HCEC 1CT (cell line): ENCODE measurements at regions not wholly inside any gene's neighbourhood (a gene's known extent, or its start where the extent isn't known, plus 50 kb on each side); places are given as distances from the start of the nearest gene placed in this dataset.
"Not testable (repeated sequence)": the region's sequence is repeated elsewhere in the genome, so short reads cannot be mapped to it uniquely, and the experiment has no call there.

Source experiments
- DNase-seq: peaks from one replicate; pipeline ENCODE4 v3.0.0-alpha.2; 2017

DNA sequence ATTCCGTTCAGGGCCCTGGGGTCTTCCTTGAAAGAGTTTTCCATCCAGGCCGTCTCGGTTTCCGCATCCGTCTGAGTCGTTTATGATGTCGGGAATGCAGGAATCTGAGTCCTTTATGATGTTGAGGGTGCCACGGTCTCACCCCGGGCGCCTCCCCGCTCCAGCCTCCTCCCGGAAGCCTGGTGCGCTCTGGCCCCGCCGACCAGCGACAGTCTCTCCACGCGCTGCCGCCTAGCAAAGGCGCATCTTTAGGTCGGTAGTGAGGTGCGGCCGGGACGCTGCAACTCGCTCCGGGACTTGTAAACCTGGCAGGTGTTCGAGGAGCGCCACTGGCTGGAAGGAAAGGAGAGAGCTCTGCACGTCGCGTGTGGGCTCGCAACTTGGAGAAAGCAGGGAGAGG lies 132.6 kb downstream of the FAM72C start:
- not testable (repeated sequence) for DNase-seq

DNA sequence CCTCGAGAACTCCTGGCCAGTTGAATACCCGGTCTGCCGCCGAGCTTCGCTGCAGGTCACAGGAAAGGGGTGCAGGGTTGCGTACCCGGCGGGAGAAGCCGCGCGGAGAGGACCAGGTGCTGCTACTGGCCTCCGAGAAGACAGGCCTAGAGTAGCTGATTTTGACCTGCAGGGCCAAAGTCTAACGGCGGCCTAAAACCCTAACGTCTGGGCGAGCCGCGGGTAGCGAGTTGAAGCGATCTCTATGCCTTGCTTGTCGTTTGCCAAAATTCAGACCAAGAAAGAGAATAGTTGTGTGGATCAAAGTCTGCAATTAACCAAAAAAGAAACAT lies 133.2 kb downstream of the FAM72C start:
- DNase-seq = not testable (repeated sequence)

DNA sequence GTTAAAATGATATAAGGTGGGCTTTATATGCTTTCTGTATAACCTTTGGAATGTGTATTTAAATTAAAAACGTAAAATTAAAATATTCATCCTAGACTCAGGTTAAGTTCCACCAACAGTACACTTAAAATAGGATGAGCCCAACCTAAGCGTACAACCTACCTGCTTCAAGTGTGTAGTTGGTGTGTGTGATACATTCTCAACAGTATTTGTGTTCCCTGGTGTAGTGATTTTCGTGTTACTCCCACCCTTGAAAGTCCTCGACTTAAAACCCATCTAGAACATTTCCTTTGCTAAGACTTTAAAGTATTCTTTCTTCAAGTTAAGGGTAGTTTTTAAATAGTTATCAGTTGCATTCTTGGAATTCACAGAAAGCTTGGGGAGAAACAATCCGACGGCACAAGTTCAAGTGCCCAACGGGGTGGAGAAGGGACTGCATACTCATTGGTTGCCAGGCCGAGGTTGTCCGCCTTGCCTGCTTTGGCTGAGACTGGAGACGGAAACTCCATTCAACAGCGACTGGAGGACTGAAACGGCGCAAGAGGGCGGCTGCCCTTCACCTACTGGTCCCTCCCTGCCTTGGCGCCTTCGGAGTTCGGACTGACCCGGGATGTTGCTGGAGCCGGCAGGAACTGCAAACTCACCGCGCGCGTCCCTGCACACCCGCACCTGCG lies 133.7 kb downstream of the FAM72C start:
- DNase-seq = not testable (repeated sequence)

DNA sequence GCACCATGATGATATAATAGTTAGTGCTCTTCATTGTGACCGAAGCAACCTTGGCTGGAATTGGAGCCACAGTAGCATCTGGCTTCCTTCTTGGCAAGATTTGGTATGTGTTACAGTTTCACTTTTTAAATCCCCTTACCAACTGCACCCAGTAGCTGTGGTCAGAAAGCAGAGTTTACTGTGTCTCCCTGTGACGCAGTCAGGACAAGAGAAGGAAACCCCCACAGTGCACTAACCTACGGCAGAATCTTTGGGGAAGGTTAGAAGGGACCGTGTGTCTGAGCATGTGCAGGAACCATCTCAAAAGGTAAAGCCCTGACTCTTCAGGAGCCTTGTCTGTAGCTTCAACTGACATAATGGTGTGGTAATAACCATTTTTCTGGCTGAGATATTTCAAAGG lies 138.4 kb downstream of the FAM72C start:
- DNase-seq = not testable (repeated sequence)

DNA sequence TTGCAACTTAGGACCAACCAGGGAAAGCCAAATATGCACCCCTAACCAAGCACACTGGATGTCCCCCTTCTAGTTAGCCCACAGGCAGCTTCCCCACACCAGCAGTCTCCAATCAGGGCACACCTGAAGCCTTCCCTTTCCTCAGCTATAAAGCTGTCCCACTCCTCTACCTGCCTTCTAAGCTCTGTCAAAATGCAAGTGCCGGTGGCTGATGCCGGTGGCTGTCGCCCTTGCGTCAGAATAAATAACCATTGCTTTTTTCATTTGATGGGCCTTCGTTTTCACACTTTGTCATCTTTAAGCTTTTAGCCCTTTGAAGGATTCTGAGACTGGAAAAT lies 139.4 kb downstream of the FAM72C start:
- DNase-seq = not testable (repeated sequence)

DNA sequence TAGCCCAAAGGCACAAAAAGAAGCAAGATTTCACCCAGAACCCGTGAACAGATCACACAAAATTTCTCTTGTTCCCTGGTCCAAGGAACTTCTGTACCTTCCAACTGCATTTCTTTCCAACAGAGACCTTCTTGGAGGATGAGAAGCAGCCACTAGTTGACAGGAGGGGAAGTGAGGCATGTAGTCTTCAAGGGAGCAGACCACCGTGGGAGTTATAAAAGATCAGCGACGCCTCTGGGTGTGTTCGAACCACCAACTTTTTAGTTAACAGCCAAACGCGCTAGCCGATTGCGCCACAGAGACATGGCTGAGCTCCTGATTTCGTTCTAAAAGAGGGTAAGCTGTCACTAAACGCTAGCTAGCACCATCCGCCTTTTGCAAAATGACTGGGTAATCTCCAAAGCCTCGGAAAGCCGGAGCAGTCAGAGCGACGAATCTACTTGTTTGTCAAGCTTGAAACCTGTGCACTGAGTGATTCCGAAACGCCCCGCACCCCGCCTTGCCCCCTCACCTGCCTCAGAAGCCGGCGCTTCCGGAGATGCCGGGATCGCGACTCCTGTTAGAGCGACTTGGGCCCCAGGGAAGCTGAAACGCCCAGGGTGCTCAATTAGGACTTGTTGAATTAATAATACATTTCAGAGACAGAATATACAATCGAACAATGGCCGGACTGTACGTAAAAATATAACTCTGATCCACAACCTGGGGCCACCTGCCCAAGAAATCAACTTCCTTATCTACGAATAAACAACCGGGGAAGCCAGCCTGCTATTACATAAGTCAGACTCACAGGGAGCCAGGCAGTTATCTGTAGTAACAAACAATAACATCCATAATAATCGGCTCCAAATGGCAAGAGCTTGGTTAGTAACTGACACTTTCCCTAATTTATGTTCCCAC lies 140.1 kb downstream of the FAM72C start:
- DNase-seq = not testable (repeated sequence)

DNA sequence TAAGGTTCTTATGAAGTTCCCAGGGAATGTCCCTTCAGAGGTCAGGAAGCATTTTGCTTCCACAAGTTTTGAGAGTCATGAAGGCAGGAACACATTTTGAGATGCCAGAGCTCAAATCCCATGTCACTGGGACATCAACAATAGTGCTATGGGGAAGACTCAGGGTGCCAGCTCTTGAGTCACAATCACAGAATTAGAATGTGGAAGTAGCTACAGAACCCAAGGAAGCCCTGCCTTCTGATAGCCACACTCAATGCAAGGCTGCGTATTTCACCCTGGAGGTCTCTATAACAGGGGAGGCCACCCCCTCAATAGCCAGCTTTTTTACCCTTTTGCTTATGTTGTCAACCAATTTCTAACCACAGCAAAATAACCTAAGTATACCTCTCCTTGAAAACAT lies 145.6 kb downstream of the FAM72C start:
- not testable (repeated sequence) for DNase-seq

DNA sequence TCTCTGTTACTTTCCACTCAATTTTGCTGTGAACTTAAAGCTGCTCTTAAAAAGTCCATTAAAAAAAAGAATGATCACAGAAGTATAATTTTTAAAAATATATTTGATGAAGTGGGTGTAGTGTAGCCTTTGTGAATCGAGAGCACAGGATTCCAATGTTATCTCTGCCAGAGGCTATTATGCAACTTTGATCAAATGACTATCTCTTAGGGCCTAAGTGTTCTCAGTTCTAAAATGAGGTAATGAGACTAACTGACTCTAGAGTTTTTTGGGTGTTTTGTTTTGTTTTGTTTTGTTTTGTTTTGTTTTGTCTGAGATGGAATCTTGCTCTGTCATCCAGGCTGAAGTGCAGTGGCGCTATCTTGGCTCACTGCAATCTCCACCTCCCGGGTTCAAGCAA lies 147.5 kb downstream of the FAM72C start:
- DNase-seq = not testable (repeated sequence)

DNA sequence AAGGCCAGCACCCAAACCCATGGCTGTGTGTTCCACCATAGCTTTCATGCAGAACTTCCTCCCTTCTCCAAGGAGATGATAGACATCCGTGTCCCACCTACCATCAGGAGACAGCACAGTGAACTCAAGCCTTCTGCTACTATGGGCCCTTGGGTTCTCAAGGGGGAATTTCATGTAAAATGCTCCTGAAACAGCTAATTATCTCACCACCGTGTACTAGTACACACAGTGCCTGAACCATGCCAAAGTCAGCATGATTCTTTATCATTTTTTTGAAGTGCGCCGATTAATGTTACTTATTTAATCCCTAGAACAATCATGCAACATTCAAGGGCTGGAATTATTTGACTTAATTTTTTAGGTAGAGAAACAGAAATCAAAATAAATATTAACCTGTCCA lies 151.7 kb downstream of the FAM72C start:
- not testable (repeated sequence) for DNase-seq

DNA sequence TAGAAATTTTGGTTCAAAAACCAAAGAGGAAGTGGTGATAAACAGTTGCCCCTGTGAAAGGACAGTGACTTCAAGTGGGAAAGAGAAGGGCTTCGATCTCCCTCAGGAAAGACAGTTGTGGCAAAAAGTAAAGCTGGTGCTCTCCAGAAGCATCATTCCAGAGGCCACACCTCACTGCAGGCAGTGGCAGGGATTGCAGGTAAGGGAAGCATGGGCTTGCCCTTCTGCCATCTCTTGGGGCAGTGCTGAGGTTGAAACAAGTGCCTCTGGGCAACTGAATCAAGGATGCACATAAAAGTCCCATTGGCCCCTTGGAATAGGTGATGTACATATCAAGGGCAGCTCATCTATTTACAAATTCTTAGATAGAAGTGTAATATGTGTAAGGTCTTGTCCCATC lies 155.4 kb downstream of the FAM72C start:
- not testable (repeated sequence) for DNase-seq

DNA sequence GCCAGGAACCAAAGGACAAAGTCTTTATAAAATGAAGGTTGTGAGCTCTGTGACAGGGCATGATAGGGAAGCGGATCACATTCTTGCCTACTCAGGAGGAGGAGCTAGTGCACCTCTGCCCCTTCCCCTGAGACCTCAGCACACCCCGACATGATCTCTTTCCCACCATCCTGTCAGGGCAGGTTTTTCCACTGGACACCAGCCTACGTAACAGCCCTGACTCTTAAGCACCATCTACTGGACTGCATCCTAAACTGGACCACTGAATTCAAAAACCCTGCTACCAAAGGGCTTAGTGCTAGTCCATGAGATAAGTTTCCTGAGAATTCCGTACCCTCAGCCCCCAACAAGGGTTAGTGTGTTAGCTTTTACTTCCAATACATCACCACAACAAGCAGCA lies 166.4 kb downstream of the FAM72C start:
- not testable (repeated sequence) for DNase-seq

DNA sequence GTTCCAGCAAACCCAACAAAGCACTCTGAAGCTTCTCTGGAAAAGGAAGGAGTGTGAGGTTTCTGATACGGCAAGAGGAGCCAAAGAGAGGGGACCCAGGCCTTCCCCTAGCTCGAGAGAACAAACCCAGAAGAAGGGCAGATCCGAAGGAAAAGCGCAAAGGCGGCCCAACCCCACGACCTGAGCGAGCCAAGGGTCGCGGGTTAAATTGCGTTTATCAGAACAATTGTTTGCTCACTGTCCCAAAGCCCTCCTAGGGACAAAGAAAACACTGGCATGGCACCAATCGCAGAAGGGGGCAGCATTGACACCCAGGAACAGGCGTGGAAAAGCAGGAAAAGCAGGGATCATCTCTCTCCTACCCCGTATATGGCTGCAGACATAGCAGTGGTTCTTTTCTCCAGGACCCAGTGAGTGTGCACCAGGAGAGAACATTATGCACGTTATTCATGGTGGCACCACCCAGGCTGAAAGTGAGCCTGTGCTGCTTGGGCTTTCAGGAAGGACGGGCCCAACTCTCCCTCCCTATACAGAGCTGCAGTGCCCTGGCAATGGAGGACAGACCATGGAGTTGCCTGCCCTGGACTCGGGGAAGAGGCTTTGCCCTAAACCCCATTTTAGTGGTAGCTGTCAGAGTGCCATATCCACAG lies 167.0 kb downstream of the FAM72C start:
- DNase-seq = not testable (repeated sequence)

DNA sequence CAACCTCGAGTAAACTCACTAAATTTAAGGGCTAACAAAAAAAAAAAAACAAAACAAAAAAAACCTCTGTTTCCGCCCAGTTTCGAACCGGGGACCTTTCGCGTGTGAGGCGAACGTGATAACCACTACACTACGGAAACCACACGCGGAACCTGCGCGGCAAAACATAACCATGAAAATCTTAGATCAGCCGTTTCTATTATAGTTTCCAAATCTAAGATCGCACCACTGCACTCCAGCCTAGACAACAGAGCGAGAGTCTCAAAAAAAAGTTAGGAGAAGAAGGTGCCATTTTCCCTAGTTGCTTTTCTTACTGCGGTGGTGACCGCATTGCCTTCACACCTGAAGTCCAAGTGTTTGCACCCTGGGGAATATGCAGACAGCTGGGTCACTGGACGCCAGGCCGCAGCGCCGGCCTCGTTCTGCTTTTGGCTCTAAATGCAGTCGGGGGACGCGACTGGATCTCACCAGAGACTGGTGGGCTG lies 167.8 kb downstream of the FAM72C start:
- not testable (repeated sequence) for DNase-seq

DNA sequence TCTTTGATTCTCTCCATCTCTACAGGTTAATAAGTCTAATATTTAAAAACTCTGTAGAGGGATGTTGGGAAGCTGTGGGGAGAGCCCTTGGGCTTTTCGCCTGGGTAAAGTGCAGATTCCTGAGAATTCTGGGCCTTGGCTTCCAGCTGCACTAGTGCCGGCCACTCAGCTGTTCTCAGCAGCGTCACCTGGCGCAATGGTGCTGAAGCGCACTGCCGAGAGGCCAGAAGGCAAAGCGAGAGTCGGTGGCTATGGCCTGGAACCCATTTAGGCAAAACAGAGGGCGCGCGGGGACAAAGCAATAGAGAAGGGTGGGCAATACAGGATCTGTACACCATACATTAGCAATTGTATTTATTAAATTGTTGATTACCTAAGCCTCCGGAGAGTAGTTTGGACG lies 168.7 kb downstream of the FAM72C start:
- DNase-seq = not testable (repeated sequence)

DNA sequence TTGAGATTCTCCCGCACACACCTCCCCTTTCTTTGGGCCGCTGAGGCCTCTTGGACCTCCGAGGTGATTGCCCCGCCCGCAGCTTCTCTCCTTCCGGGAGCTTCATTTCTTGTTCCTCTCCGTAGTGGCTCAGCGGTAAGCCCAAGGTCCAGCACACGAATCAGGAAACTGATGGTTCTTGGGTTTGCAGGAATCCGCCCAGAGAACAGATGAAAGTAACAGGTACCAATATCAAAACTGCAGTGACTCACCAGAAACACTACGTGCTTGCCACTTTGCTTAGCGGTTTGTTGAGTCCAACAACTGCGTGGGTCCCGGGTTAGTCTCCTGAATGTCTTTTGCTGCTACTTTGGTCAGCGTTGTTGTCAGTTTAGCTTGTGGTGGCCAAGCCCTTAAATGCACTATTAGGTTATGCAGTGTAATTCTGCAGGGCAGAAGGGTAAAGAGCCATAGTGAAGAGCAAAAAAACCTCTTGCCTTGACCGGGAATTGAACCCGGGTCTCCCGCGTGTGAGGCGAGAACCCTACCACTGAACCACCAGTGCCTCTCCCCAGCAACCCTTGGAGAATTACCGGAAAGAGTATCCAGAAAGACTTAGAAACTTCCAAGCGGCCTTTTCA lies 172.1 kb downstream of the FAM72C start:
- DNase-seq = not testable (repeated sequence)

DNA sequence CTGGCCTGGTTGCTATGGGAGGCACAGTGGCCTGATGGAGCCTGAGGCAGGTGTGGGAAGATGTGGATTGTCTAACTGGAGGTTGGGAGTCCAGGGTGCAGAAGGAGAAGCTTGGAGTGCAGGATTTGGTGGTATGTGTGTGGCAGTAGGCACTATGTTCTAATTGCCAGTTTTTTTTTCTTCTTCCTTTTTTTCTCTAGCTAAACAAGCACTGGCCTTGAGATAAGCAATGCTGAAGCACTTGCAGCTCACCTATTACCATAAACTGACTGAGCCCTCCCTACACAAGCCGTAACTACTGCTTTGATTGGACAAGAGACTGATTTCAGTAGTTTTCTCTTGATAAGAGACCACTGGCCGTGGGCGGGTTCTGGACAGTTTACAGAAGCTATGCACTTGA lies 175.4 kb downstream of the FAM72C start:
- not testable (repeated sequence) for DNase-seq

DNA sequence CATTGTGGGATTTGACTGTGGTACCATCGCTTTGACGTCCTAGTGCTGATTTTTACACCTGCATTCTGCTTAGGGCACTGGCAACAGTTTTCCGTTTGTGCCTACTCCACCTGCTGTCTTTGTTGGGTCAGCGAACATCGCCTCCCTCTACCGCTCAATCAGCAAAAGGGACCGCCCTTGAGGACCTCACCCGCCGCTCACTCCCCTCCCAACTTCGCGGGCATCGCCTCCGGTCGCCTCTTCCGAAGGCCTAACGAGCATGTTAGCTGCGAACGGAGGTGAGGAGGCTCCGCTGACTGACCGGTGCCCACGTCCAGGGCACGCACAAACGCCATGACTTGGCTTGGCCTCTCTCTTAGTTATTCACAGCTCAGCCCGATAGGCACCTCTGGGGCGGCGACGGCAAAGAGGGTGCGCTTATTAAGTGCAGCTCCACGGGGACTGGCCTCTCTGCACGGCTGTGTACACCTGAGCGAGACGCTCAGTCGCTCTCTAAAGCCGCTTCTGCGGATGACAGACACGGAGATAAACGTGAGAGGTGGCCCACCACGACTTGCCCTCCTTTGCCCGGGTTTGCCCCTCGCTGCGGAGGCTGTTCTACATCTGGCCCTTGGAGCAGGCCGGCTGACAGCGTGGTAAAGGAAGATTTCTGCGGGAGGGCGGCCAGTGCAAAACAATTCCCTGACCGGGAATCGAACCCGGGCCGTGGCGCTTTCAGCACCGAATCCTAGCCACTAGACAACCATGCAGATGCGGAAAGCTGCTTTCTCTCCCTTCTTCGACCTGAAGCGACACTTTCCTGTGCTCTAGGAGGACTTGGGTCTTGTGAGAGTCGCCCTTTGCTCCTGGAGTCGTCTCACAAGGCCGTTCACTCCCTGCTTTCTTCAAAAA lies 179.5 kb downstream of the FAM72C start:
- DNase-seq = not testable (repeated sequence)

DNA sequence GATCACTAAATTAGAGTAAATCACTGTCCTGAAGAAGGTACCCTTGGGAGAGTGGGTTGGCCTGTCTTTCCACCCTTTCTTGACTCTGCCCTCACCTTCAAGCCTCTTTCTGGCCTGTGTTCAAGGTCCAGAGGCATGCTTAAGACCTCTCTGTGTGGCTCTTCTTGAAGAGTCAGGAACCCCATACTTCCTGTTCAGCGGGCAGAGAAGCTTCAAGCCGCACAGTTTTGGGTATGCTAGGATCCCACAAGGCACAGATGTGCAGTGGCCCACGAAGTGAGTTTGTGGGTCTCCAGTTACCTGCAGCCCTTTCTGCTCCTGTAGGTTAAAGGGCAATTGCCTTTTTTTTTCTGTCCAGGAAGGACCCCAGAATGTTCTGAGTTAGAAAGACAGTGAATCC lies 185.4 kb downstream of the FAM72C start:
- not testable (repeated sequence) for DNase-seq

DNA sequence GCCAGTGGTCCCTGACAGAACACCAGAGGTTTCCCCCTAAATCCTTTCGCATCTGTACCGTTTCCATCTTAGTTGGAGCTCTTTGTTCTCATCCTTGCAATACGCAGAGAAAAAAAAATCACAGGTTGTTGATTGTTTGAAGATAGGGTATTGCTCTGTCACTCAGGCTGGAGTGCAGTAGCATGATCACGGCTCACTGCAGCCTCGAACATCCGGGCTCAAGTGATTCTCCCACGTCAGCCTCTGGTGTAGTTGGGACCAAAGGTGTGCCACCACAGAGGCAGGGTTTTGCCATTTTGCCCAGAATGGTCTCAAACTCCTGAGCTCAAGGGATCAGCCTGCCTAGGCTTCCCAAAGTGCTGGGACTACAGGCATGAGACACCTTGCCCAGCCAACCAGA lies 185.9 kb downstream of the FAM72C start:
- not testable (repeated sequence) for DNase-seq

DNA sequence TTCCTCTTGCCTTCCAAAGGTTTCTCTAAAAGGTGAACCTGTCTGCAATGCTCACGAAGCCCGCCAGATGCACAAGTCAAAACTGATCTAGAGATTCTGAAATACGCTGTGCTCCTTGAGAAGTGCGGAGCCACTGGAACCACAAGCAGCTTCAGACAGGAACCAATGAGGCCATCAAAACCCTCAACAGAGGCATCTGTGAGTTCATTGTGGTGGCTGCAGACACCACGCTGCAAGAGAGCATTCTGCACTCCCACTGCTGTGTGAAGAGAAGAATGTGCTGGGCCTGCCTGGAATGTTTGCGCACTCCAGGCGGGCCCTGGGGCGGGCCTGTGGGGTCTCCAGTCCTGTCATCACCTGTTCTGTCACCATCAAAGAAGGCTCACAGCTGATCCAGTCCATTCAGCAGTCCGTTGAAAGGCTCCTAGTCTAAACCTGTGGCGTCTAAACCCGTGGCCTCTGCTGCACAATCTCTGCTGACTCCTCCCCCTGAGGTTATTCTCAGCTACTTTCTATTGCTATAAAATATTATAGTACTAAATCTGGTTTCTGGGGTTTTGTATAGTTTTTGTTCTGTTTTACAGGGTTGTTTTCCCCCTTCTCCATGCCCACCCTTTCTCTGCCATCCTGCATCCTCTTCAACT lies 187.4 kb downstream of the FAM72C start:
- not testable (repeated sequence) for DNase-seq

DNA sequence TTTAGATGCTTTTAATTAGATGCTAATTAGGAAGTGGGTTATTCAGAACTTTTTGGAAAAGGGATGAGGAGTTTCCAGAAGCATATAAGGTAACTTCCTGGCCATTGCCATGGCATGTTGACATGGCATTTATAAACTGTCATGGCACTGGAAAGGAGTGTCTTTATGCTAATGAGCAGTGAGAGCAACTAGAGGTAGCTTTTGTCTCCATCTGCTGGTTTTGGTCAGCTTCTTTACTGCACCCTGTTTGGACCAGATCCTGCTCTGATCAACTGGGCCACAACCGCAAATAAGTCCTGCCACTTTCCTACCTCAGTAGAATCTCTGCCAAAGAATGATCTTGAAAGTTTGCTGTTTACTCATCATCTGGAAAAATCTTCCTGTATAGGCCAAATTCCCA lies 193.6 kb downstream of the FAM72C start:
- DNase-seq = not testable (repeated sequence)

DNA sequence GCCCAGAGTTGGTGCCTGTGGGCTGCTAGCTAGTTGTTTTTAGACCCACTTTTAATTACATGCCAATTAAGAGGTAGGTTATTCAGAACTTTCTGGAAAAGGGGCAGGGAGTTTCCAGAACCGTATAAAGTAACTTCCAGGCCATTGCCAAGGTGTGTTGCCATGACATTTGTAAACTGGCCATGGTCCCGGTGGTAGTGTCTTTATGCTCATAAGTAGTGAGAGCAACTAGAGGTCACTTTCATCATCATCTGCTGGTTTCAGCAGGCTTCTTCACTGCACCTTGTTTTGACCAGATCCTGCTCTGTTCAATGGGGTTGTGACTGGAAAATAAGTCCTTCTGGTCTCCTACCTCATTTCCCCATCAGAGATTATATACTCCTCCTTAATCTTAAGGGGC lies 207.0 kb downstream of the FAM72C start:
- DNase-seq = not testable (repeated sequence)
